Right lobe of liver (tissue), 4 donors: ENCODE measurements at regions not wholly inside any gene's neighbourhood (a gene's known extent, or its start where the extent isn't known, plus 50 kb on each side); places are given as distances from the start of the nearest gene placed in this dataset.

Source experiments
- POLR2A ChIP-seq: fragments of 450-650 bp; IDR thresholded peaks from one replicate; pipeline ENCODE4 v1.6.1; 2017; ENCODE audit warnings: antibody characterized with exemption, mild to moderate bottlenecking
- TF ChIP-seq, protein P1 (sequence below), 4 donors: fragments of 200-600 bp in 3 of 4; fragments of 450-650 bp in 1 of 4; IDR thresholded peaks; one replicate each; pipeline versions ENCODE4 v1.5.1 to v1.8.0; 2016 to 2022; ENCODE audit warnings: antibody characterized with exemption in 4 of 4, mild to moderate bottlenecking in 2 of 4
- donor health status: DM: no; HTN: no; CAD: no.
- donor health status: DM: no; HTN: no; CAD: no.
- donor health status: DM: no; HTN: yes; CAD: no.

DNA sequence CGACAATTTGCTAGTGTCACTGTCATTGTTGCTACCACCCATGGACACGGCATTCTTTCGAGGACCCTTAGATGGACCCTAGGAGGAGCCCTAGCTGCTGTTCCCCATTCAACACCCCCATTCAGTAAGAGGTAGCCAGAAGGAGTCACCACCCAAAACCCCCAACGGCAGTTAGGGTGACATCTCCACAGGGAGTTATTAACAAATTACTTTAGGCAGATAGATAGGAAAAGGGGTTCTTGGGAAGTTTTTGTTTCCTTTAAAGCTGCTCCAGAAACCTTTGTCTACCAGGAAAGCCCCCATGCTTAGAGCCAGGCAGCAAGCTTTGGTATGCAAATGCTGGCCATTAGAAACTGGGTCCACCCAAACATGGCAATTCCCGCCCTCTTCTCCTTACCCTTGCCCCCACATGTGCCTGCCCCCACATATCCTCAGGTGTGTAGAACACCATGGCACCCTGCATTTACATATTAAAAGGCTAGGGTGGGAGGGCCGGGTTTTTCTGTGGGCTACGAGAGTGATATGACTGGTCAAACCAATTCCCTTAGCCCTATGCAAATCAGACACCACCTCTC, 190.9 kb downstream of the SLITRK6 start:
- no peak for TF ChIP-seq POLR2A
- TF ChIP-seq, protein P1, sequence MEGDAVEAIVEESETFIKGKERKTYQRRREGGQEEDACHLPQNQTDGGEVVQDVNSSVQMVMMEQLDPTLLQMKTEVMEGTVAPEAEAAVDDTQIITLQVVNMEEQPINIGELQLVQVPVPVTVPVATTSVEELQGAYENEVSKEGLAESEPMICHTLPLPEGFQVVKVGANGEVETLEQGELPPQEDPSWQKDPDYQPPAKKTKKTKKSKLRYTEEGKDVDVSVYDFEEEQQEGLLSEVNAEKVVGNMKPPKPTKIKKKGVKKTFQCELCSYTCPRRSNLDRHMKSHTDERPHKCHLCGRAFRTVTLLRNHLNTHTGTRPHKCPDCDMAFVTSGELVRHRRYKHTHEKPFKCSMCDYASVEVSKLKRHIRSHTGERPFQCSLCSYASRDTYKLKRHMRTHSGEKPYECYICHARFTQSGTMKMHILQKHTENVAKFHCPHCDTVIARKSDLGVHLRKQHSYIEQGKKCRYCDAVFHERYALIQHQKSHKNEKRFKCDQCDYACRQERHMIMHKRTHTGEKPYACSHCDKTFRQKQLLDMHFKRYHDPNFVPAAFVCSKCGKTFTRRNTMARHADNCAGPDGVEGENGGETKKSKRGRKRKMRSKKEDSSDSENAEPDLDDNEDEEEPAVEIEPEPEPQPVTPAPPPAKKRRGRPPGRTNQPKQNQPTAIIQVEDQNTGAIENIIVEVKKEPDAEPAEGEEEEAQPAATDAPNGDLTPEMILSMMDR (IDR thresholded peaks at IDR 0.05) = no peak
